Left colon (tissue), 2 donors: ENCODE measurements at regions not wholly inside any gene's neighbourhood (a gene's known extent, or its start where the extent isn't known, plus 50 kb on each side); places are given as distances from the start of the nearest gene placed in this dataset.

Experiments
- ATAC-seq: fragments of 200-7000 bp; cut with Tn5 transposase; one replicate; pipeline ENCODE4 v1.9.1; 2020; ENCODE audit warnings: mild to moderate bottlenecking, moderate library complexity
- DNase-seq, 2 donors: peaks; one replicate each; pipeline ENCODE4 v3.0.0-alpha.2; 2020
- intact Hi-C, 2 donors: fragments of 100-400 bp; cut with DNase I in 1 of 2; cut with micrococcal nuclease in 1 of 2; formaldehyde crosslinking; loops; one replicate each; pipeline versions ENCODE4 v1.11.2 to v1.14.0; 2022; cut with DNase I, micrococcal nuclease
- donor health status: DM: no; HTN: no; CAD: no.
- donor health status: DM: yes; HTN: yes; CAD: no.

- DNase-seq (no peak), ATAC-seq (no peak)
- intact Hi-C loops: no loop called here
Measured at GRCh38 chr4:162954976-162955375, 211.7 kb downstream of the NAF1 start.

- intact Hi-C loops: no loop called here
- DNase-seq (no peak), ATAC-seq (no peak)
Measured at GRCh38 chr4:162952232-162952631, 214.5 kb downstream of the NAF1 start.

- DNase-seq (no peak), ATAC-seq (no peak)
- intact Hi-C loops: no loop called here
Measured at GRCh38 chr4:162945713-162946112, 221.0 kb downstream of the NAF1 start.

GRCh38 chr4:162943263-162943662 is 223.4 kb downstream of the NAF1 start:
- intact Hi-C loops: no loop called here
- ATAC-seq (no peak), DNase-seq (no peak)

- ATAC-seq (no peak), DNase-seq (no peak)
- intact Hi-C loops: no loop called here
Measured at GRCh38 chr4:162938738-162939485, 227.8 kb downstream of the NAF1 start.

- DNase-seq: no peak
- no peak for ATAC-seq
- intact Hi-C loops: no loop called here
Measured at GRCh38 chr4:162935214-162935613, 231.5 kb downstream of the NAF1 start.

- intact Hi-C loops: no loop called here
- no peak for ATAC-seq
Measured at GRCh38 chr4:162931286-162931685, 235.4 kb downstream of the NAF1 start.

GRCh38 chr4:162921178-162921785 is 245.4 kb downstream of the NAF1 start:
- intact Hi-C loops: no loop called here
- ATAC-seq: no peak
- DNase-seq: no peak

More at GRCh38 chr4:162931286-162931685, 235.4 kb downstream of the NAF1 start:
- DNase-seq: no peak

GRCh38 chr4:162920649-162921048 is 246.0 kb downstream of the NAF1 start:
- intact Hi-C loops: no loop called here
- ATAC-seq (no peak), DNase-seq (no peak)

- intact Hi-C loops: no loop called here
- ATAC-seq (no peak), DNase-seq (no peak)
Measured at GRCh38 chr4:162912482-162912881, 254.2 kb downstream of the NAF1 start.

- DNase-seq (no peak), ATAC-seq (no peak)
- intact Hi-C loops: no loop called here
Measured at GRCh38 chr4:162911349-162911748, 255.3 kb downstream of the NAF1 start.

- intact Hi-C loops: no loop called here
- ATAC-seq: no peak
- no peak for DNase-seq
Measured at GRCh38 chr4:162909952-162910351, 256.7 kb downstream of the NAF1 start.

- no peak for ATAC-seq
- no peak for DNase-seq
- intact Hi-C loops: no loop called here
Measured at GRCh38 chr4:162894387-162894786, 272.3 kb downstream of the NAF1 start.

- DNase-seq (no peak), ATAC-seq (no peak)
- intact Hi-C loops: no loop called here
Measured at GRCh38 chr4:162891788-162892707, 274.6 kb downstream of the NAF1 start.

GRCh38 chr4:162878096-162878495 is 288.6 kb downstream of the NAF1 start:
- intact Hi-C loops: no loop called here
- DNase-seq: no peak
- no peak for ATAC-seq

- no peak for ATAC-seq
- no peak for DNase-seq
- intact Hi-C loops: no loop called here
Measured at GRCh38 chr4:162874748-162875147, 291.9 kb downstream of the NAF1 start.

GRCh38 chr4:162871990-162872389 is 294.7 kb downstream of the NAF1 start:
- ATAC-seq (no peak), DNase-seq (no peak)
- intact Hi-C loops: no loop called here

GRCh38 chr4:162869157-162869556 is 297.5 kb downstream of the NAF1 start:
- ATAC-seq: no peak

GRCh38 chr4:162866565-162866964 is 300.1 kb downstream of the NAF1 start:
- no peak for ATAC-seq
- intact Hi-C loops: no loop called here

More at GRCh38 chr4:162869157-162869556, 297.5 kb downstream of the NAF1 start:
- intact Hi-C loops: no loop called here
- no peak for DNase-seq

GRCh38 chr4:162865102-162865501 is 301.6 kb downstream of the NAF1 start:
- intact Hi-C loops: no loop called here
- DNase-seq (peak in 1 of 2 donors; percentile 13), ATAC-seq (no peak)

More at GRCh38 chr4:162866565-162866964, 300.1 kb downstream of the NAF1 start:
- no peak for DNase-seq
